ENCODE measurements at regions not wholly inside any gene's neighbourhood (a gene's known extent, or its start where the extent isn't known, plus 50 kb on each side); places are given as distances from the start of the nearest gene placed in this dataset.

- TF ChIP-seq CTCF (IDR thresholded peaks at IDR 0.05) (no peak), POLR2A (IDR thresholded peaks at IDR 0.05) (no peak), EP300 (IDR thresholded peaks at IDR 0.05) (no peak), POLR2AphosphoS5 (IDR thresholded peaks at IDR 0.05) (no peak)
Observed at GRCh38 chr19:53703361-53703760, 71.6 kb downstream of the DPRX start.
